ENCODE measurements at regions not wholly inside any gene's neighbourhood (a gene's known extent, or its start where the extent isn't known, plus 50 kb on each side); places are given as distances from the start of the nearest gene placed in this dataset.

DNA sequence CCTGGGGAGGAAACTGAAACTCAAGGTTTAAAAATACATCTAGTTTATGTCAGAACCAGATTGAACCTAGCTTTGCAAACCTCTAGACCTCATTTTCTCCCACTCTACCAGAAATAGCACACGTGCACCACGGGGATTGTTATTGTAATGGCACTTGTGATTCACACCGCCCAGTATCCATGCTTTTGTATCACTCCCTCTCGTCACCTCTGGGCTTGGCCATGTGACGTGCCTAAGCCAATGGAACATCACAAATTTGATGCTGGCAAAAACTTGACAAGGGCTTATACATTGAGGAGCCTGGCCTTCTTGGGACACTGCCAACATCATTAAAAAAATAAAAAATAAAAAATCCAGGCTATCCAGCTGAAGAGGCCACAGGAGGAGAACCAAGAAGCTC lies 495.8 kb upstream of the POU3F3 start:
- H3K27ac Mint-ChIP-seq: no peak overlapping the region
- Histone ChIP-seq H3K36me3 (ENCODE audit: control insufficient read depth in 2 of 3, insufficient read depth in 3 of 3, low read length in 3 of 3) (no peaks in the 10 kb centered on the region), H3K4me1 (ENCODE audit: control insufficient read depth in 2 of 2, insufficient read depth in 2 of 2, low read length in 2 of 2) (no peaks in the 10 kb centered on the region), H3K9me3 (ENCODE audit: control insufficient read depth in 2 of 3, low read length in 3 of 3) (no peaks in the 10 kb centered on the region), H3K4me3 (ENCODE audit: low read length) (no peak overlapping the region), H3K27me3 (ENCODE audit: control insufficient read depth in 2 of 2, insufficient read depth in 2 of 2, low read length in 2 of 2) (no peaks in the 10 kb centered on the region), H3K27ac (ENCODE audit: low read depth, low read length) (no peak overlapping the region)
- CTCF ChIA-PET: no interaction called here
- no peaks in the 10 kb centered on the region for H3K36me3 Mint-ChIP-seq
- DNase-seq (no peak), ATAC-seq (no peak)
- intact Hi-C loops (cut with micrococcal nuclease): no loop called here
- no peaks in the 10 kb centered on the region for H3K4me1 Mint-ChIP-seq
- no peak overlapping the region for H3K4me3 Mint-ChIP-seq
- H3K27me3 Mint-ChIP-seq: peaks cover 0 to 14% (median 0%) of the 10 kb centered on the region in 5 donors
- peaks cover 0 to 2% (median 0%) of the 10 kb centered on the region in 11 donors for H3K9me3 Mint-ChIP-seq
- POLR2A ChIA-PET: no interaction called here

DNA sequence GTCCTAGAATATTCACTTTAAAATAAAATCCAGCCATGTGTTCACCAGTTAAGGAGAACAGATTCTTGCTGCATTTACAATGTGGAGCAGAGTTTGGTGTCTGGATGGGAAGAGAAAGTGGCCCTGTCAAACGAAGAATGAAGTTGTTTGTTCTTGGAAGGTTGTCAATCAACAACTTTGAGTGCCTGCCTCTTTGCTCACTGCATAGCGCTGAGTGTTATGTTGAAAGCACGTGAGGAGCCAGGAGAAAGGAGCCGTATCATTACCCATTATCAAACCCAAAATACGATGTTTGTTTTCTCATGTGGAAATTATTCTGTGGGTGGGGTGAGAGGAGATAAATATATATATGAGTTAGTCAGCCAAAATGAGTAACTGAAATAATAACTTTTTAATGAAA lies 492.5 kb upstream of the POU3F3 start:
- no peak for ATAC-seq

DNA sequence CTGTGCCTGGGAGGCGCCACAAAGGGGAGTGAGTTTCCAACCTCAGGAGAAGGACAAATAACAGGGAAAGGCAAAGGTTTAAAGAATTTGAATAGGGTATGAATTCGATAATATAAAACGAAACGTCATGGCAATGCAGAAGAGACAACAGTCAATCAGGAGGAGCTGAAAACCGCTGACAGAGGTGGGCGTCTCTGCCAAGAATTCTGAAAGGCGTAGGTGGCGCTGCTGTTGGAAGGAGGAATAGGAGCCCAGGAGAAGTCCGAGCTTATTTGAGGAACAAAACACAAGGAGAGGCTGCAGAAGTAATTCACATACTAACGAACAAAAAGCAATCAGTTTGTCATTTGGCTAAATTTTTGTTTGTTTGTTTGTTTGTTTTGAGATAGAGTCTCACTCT lies 485.8 kb upstream of the POU3F3 start:
- ATAC-seq (no peak), DNase-seq (no peak)
- H3K4me3 ChIP-seq (ENCODE audit: low read length): no peak overlapping the region
- ChIA-PET CTCF (no interaction called here), POLR2A (no interaction called here)
- no peaks in the 10 kb centered on the region for H3K4me1 ChIP-seq (ENCODE audit: control insufficient read depth in 2 of 2, insufficient read depth in 2 of 2, low read length in 2 of 2)
- Mint-ChIP-seq H3K4me1 (no peaks in the 10 kb centered on the region), H3K4me3 (no peak overlapping the region), H3K27ac (no peak overlapping the region), H3K36me3 (no peaks in the 10 kb centered on the region), H3K27me3 (peaks cover 0 to 9% (median 6%) of the 10 kb centered on the region in 5 donors), H3K9me3 (peaks cover 0 to 1% (median 0%) of the 10 kb centered on the region in 11 donors)
- H3K27ac ChIP-seq (ENCODE audit: low read depth, low read length): no peak overlapping the region
- H3K36me3 ChIP-seq (ENCODE audit: control insufficient read depth in 2 of 3, insufficient read depth in 3 of 3, low read length in 3 of 3): no peaks in the 10 kb centered on the region
- intact Hi-C loops (cut with micrococcal nuclease): no loop called here
- no peaks in the 10 kb centered on the region for H3K27me3 ChIP-seq (ENCODE audit: control insufficient read depth in 2 of 2, insufficient read depth in 2 of 2, low read length in 2 of 2)
- H3K9me3 ChIP-seq (ENCODE audit: control insufficient read depth in 2 of 3, low read length in 3 of 3): no peaks in the 10 kb centered on the region

More for the DNA sequence above, 492.5 kb upstream of the POU3F3 start:
- no peaks in the 10 kb centered on the region for H3K27me3 ChIP-seq (ENCODE audit: control insufficient read depth in 2 of 2, insufficient read depth in 2 of 2, low read length in 2 of 2)
- H3K36me3 ChIP-seq (ENCODE audit: control insufficient read depth in 2 of 3, insufficient read depth in 3 of 3, low read length in 3 of 3): no peaks in the 10 kb centered on the region
- H3K27ac ChIP-seq (ENCODE audit: low read depth, low read length): no peak overlapping the region
- no peak overlapping the region for H3K4me3 ChIP-seq (ENCODE audit: low read length)
- ChIA-PET POLR2A (no interaction called here), CTCF (no interaction called here)
- Mint-ChIP-seq H3K27ac (no peak overlapping the region), H3K9me3 (peaks cover 0 to 2% (median 0%) of the 10 kb centered on the region in 11 donors), H3K36me3 (no peaks in the 10 kb centered on the region), H3K27me3 (peaks cover 0 to 13% (median 4%) of the 10 kb centered on the region in 5 donors), H3K4me1 (no peaks in the 10 kb centered on the region), H3K4me3 (no peak overlapping the region)
- no peak for DNase-seq
- intact Hi-C loops (cut with micrococcal nuclease): no loop called here
- no peaks in the 10 kb centered on the region for H3K4me1 ChIP-seq (ENCODE audit: control insufficient read depth in 2 of 2, insufficient read depth in 2 of 2, low read length in 2 of 2)
- no peaks in the 10 kb centered on the region for H3K9me3 ChIP-seq (ENCODE audit: control insufficient read depth in 2 of 3, low read length in 3 of 3)

DNA sequence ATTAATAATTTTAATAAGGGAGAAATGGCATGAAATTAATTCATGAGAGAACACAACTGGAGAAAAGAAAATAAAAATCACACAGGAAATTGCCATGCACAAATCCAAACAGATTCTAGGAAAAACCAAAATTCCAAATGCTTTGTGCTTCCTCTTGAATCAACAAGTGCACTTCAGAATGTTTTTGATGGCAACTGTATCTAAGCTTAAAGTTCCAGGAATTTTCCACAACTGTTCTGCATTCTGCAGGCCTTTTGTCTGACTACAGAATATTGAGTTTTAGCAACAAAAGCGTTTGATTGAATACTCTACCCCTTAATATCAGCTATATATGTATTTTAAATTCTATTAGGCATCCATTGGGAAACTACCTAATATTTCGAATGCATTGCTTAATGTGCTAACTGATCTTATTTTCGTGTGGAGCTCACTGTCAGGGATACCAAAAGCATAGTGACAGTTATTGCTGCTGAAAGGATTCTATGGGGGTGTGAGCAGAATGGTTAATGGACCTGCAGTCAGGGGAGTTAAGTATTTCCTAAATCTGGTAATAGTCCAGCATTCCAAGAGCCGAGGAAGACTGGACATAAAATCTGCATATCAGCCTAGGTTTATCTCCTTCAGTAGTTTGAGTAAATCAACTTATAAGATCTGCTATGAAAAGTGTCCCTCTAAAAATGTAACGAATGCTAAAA lies 482.7 kb upstream of the POU3F3 start:
- ATAC-seq: no peak
- H3K27me3 Mint-ChIP-seq: peaks cover 0 to 6% (median 0%) of the 10 kb centered on the region in 5 donors
- Histone ChIP-seq H3K27me3 (ENCODE audit: control insufficient read depth in 2 of 2, insufficient read depth in 2 of 2, low read length in 2 of 2) (no peaks in the 10 kb centered on the region), H3K4me1 (ENCODE audit: control insufficient read depth in 2 of 2, insufficient read depth in 2 of 2, low read length in 2 of 2) (no peaks in the 10 kb centered on the region), H3K9me3 (ENCODE audit: control insufficient read depth in 2 of 3, low read length in 3 of 3) (no peaks in the 10 kb centered on the region), H3K36me3 (ENCODE audit: control insufficient read depth in 2 of 3, insufficient read depth in 3 of 3, low read length in 3 of 3) (no peaks in the 10 kb centered on the region), H3K4me3 (ENCODE audit: low read length) (no peak overlapping the region), H3K27ac (ENCODE audit: low read depth, low read length) (no peak overlapping the region)
- ChIA-PET CTCF (no interaction called here), POLR2A (no interaction called here)
- no peak for DNase-seq
- H3K9me3 Mint-ChIP-seq: peaks cover 0 to 1% (median 0%) of the 10 kb centered on the region in 11 donors
- no peak overlapping the region for H3K27ac Mint-ChIP-seq
- H3K4me1 Mint-ChIP-seq: no peaks in the 10 kb centered on the region
- no peak overlapping the region for H3K4me3 Mint-ChIP-seq
- intact Hi-C loops (cut with micrococcal nuclease): no loop called here
- no peaks in the 10 kb centered on the region for H3K36me3 Mint-ChIP-seq

DNA sequence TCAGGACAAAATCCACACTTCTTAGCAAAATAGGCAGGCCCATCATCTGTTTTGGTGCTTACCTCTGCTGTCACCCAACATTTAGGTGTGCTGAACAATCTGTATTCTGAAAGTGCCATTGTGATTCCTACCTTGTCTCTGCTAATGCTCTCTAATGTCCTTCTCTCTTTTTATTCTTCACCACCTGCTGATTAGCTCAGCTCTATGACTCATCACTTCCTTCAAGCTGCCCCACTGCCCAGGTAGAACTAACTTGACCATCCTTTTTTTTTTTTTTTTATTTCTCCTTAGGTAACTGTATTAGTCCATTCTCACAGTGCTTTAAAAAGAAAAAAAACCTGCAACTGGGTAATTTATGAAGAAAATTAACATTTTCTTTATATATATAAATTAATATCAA lies 478.7 kb upstream of the POU3F3 start:
- no peak overlapping the region for H3K4me3 Mint-ChIP-seq
- ChIA-PET POLR2A (interaction anchor here (0.6 kb wide), 1 partner anchor 1552 kb away, joined by 3 read pairs; no protein-coding TSS in a partner anchor), CTCF (no interaction called here)
- H3K27me3 ChIP-seq (ENCODE audit: control insufficient read depth in 2 of 2, insufficient read depth in 2 of 2, low read length in 2 of 2): no peaks in the 10 kb centered on the region
- no peak overlapping the region for H3K27ac Mint-ChIP-seq
- peaks cover 0 to 6% of the 10 kb centered on the region in 2 donors for H3K4me1 ChIP-seq (ENCODE audit: control insufficient read depth in 2 of 2, insufficient read depth in 2 of 2, low read length in 2 of 2)
- H3K36me3 Mint-ChIP-seq: no peaks in the 10 kb centered on the region
- peaks cover 8 to 20% (median 19%) of the 10 kb centered on the region in 7 donors for H3K4me1 Mint-ChIP-seq
- DNase-seq (no peak), ATAC-seq (no peak)
- intact Hi-C loops (cut with micrococcal nuclease): no loop called here
- no peaks in the 10 kb centered on the region for H3K9me3 ChIP-seq (ENCODE audit: control insufficient read depth in 2 of 3, low read length in 3 of 3)
- H3K9me3 Mint-ChIP-seq: peaks cover 0 to 1% (median 0%) of the 10 kb centered on the region in 11 donors
- H3K27ac ChIP-seq (ENCODE audit: low read depth, low read length): no peak overlapping the region
- H3K4me3 ChIP-seq (ENCODE audit: low read length): no peak overlapping the region
- no peaks in the 10 kb centered on the region for H3K36me3 ChIP-seq (ENCODE audit: control insufficient read depth in 2 of 3, insufficient read depth in 3 of 3, low read length in 3 of 3)
- H3K27me3 Mint-ChIP-seq: no peaks in the 10 kb centered on the region

DNA sequence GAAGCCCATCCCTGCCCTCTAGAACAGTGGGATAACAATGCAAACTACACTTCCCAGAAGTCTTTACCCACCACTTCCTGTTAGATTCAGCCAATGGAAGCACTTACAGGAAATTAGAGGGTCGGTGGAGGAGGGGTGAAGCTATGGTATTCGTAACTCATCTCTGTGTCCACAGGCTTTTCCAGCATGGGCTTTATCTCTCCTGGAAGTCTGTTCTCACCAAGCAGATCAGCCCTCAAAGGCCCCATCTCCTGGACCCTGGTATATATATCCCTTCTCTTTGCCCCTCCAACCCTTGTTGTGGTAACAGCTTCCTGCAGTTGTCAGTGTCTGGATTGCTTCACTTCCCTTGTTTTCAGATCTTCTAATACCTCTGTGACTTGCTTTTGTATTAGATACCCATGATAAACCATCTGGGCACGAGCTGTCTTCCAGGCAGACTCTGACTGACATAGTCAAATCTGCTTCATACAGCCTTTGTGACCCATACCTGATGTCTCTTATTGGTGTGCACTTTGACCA lies 475.0 kb upstream of the POU3F3 start:
- ChIA-PET POLR2A (no interaction called here), CTCF (no interaction called here)
- peaks cover 8 to 22% (median 20%) of the 10 kb centered on the region in 7 donors for H3K4me1 Mint-ChIP-seq
- no peaks in the 10 kb centered on the region for H3K36me3 ChIP-seq (ENCODE audit: control insufficient read depth in 2 of 3, insufficient read depth in 3 of 3, low read length in 3 of 3)
- H3K27ac Mint-ChIP-seq: peak overlapping the region; percentile 80 to 97 (median 95)
- DNase-seq: peak in 7 of 9 donors; percentile 14 to 68 (median 63)
- peak; percentile 80 for ATAC-seq
- peaks cover 0 to 1% (median 0%) of the 10 kb centered on the region in 11 donors for H3K9me3 Mint-ChIP-seq
- H3K27me3 ChIP-seq (ENCODE audit: control insufficient read depth in 2 of 2, insufficient read depth in 2 of 2, low read length in 2 of 2): no peaks in the 10 kb centered on the region
- no peaks in the 10 kb centered on the region for H3K36me3 Mint-ChIP-seq
- peak overlapping the region; percentile 64 for H3K27ac ChIP-seq (ENCODE audit: low read depth, low read length)
- no peaks in the 10 kb centered on the region for H3K9me3 ChIP-seq (ENCODE audit: control insufficient read depth in 2 of 3, low read length in 3 of 3)
- H3K4me3 Mint-ChIP-seq: peak overlapping the region; percentile 78 to 97 (median 92)
- H3K27me3 Mint-ChIP-seq: no peaks in the 10 kb centered on the region
- H3K4me1 ChIP-seq (ENCODE audit: control insufficient read depth in 2 of 2, insufficient read depth in 2 of 2, low read length in 2 of 2): peaks cover 0 to 6% of the 10 kb centered on the region in 2 donors
- intact Hi-C loops (cut with micrococcal nuclease): loop anchor here in 1 of 2 donors (2.0 kb wide), 1 partner anchor 658 kb away; no protein-coding TSS in a partner anchor
- peak overlapping the region; percentile 66 for H3K4me3 ChIP-seq (ENCODE audit: low read length)

DNA sequence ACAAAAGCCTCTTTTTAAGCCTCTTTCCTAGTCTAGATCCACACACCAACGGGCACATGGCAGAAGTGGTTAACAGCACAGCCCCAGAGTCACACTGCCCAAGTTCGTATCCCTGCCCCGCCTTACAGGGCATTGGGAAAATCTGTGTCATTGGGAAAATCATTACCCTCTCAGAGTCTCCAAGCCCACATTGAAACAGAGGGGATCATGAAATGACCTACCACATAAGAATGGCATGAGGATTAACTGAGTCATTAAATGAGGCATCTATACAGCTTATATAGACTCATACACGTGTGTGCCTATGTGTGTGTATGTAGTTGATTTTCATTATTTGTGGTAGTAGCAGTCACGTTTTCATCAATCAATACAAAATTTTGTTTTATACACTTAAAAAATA lies 469.0 kb upstream of the POU3F3 start:
- H3K27ac ChIP-seq (ENCODE audit: low read depth, low read length): no peak overlapping the region
- H3K9me3 ChIP-seq (ENCODE audit: control insufficient read depth in 2 of 3, low read length in 3 of 3): no peaks in the 10 kb centered on the region
- peaks cover 0 to 11% of the 10 kb centered on the region in 2 donors for H3K27me3 ChIP-seq (ENCODE audit: control insufficient read depth in 2 of 2, insufficient read depth in 2 of 2, low read length in 2 of 2)
- peaks cover 0 to 5% (median 0%) of the 10 kb centered on the region in 5 donors for H3K36me3 Mint-ChIP-seq
- ATAC-seq (no peak), DNase-seq (no peak)
- POLR2A ChIA-PET: no interaction called here
- intact Hi-C loops (cut with micrococcal nuclease): no loop called here
- peaks cover 0 to 31% (median 18%) of the 10 kb centered on the region in 5 donors for H3K27me3 Mint-ChIP-seq
- peaks cover 0 to 10% (median 0%) of the 10 kb centered on the region in 11 donors for H3K9me3 Mint-ChIP-seq
- no peaks in the 10 kb centered on the region for H3K36me3 ChIP-seq (ENCODE audit: control insufficient read depth in 2 of 3, insufficient read depth in 3 of 3, low read length in 3 of 3)
- peaks cover 0 to 5% (median 4%) of the 10 kb centered on the region in 7 donors for H3K4me1 Mint-ChIP-seq
- H3K4me3 Mint-ChIP-seq: no peak overlapping the region
- H3K27ac Mint-ChIP-seq: no peak overlapping the region
- no peak overlapping the region for H3K4me3 ChIP-seq (ENCODE audit: low read length)
- no peaks in the 10 kb centered on the region for H3K4me1 ChIP-seq (ENCODE audit: control insufficient read depth in 2 of 2, insufficient read depth in 2 of 2, low read length in 2 of 2)
- CTCF ChIA-PET: no interaction called here

Measured in naive thymus-derived CD4-positive, alpha-beta T cell (primary cell).